HG02588 (cell line): ENCODE measurements at regions not wholly inside any gene's neighbourhood (a gene's known extent, or its start where the extent isn't known, plus 50 kb on each side); places are given as distances from the start of the nearest gene placed in this dataset.

ENCODE experiments used
- ATAC-seq: cut with Tn5 transposase; IDR thresholded peaks from one replicate; pipeline ENCODE4 v1.9.1; 2021; ENCODE audit warnings: mild to moderate bottlenecking, moderate library complexity; ENCODE audit not compliant: unreplicated experiment

DNA sequence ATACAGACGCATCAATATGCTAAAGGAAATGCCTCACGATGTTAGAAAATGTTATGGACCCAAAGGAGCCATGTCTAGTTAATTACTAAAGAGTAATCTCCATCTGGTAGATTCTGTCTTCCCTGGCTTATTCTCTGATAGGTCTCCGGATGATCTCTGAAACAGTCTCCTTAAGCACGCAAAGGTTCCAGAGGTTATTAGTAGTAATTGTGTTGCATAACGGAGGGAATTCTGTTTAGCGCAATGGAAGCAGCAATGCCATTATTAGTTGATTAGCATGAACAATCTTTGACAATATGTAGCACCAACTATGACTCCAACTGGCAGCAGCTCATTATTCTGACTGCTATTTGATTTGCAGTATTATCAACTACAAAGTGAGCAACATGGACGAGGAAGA, 952.5 kb upstream of the SEMA6D start:
- ATAC-seq, result no peak

DNA sequence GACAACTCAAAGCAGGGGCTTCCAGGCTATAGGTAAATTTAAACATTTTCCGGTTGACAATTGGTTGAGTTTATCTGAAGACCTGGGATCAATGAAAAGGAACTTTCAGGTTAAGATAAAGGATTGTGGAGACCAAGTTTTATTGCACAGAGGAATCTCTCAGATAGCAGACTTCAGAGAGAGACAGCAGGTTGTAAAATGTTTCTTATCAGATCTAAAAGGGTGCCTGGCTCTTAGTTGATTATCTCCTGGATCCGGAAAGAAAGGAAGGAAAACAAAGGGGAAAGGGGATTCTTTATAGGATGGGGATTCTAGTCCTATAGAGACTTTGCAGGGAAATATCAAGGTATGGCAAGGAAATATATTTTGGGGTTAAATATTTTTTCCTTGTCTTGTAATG, 951.3 kb upstream of the SEMA6D start:
- ATAC-seq, result no peak

DNA sequence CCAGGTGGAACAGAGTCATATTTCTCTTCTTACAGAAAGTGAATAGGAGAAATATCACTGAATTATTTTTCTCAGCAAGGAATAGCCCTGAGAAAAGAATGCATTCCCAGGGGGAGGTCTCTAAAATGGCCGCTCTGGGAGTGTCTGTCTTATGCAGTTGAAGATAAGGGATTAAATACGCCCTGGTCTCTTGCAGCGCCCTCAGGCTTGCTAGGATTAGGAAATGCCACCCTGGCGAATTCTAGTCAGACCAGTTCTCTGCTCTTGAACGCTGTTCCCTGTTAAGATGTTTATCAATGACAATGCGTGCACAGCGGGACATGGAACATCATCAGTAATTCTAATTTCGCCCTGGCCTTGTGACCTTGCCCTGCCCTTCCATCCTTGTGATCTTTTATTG, 949.0 kb upstream of the SEMA6D start:
- ATAC-seq, result no peak

DNA sequence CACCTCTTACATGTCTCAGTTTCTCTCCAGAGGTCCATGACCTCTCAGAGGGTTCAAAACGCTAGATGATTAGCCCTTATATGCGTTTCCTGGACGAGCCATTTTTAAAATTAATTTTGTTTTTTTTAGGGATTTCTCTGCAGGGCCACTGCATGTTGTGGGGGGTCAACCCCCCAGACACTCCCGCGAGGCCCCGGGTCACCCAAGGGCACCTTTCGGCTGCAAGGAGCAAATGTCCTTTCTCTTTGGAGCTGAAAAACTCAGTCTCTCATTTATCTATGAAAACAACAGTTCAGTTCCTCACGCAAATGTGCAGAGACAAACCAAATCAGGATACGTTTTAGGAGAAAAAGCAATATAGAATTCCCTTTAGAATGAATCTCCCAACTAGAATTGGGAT, 944.3 kb upstream of the SEMA6D start:
- ATAC-seq, result no peak

DNA sequence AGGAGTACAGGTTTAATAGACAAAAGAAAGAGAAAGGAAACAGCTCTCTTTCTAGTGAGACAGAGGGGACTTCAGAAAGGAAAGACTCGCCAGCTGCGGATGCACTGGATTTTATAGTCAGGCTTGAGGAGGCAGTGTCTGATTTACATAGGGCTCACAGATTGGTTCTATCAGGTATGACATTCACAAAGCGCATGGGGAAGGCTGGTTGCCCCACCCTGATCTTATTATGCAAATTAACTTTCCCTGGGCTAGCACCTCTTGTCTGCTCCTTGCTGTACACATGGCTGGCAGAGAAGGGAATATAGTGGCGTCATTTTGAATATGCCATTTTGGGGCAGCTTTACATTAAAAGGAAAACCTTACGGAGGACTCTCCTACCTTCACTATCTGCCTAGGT, 938.4 kb upstream of the SEMA6D start:
- no peak for ATAC-seq

DNA sequence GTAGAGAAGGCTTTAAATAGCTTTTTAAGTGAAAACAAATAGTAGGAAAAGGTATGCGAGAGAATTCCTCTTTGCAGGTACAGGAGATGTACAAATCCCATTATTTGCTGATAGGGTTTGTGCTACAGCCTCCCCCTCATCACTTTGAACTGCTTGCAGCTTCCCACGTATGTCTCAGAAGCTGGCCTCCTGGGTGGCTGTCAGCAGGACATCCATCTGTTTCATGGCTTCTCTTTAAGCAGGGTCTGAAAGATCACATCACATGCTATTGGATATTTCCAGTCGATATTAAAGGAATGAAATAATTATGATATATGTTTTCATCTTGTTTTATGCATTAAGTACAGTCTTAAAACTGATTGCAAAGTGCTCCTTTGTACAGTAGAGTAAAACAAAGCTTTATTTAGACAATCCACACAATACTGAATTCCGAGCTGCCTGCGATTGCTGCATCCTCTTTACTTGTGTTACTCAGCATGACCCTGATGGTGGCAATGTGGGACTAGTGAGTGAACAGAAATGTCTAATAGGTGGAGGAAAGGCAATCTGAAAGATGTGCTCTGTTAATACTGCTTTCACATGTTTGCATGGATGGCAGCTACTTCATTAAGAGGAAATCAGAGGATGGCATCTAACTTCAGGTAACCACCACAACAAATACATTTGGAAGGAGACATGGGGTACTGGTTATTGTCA, 930.6 kb upstream of the SEMA6D start:
- no peak for ATAC-seq

DNA sequence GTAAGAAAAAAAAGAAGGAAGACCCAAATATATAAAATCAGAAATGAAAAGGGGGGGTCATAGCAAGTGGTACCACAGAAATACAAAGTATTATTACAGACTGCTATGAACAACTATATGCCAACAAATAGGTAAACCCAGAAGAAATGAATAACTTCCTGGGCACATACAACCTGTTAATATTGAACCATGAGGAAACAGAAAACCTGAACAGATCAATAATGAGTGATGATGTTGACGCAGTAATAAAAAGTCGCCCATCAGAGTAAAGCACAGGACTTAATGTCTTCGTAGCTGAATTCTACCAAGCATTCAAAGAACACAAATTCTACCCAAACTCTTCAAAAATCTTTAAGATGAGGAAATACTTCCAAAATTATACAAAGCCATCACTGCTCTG, 921.6 kb upstream of the SEMA6D start:
- no peak for ATAC-seq

DNA sequence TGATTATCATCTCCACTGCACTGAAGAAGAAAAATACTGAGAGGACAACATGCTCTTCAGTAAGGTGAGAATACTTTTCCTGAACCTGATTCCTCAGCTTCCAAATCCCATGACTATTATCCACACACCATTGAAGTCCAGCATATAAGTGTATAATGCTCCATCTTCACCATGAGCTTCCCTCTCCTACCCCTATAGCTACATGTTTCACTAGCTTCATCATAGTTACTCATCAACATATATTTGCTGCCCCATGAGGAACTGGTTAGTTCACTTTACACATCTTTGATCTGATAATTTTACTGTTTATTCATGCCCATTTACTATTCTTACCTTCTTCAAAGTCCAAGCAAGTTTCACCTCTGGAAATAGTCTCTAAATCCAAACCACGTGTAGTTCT, 908.5 kb upstream of the SEMA6D start:
- no peak for ATAC-seq

DNA sequence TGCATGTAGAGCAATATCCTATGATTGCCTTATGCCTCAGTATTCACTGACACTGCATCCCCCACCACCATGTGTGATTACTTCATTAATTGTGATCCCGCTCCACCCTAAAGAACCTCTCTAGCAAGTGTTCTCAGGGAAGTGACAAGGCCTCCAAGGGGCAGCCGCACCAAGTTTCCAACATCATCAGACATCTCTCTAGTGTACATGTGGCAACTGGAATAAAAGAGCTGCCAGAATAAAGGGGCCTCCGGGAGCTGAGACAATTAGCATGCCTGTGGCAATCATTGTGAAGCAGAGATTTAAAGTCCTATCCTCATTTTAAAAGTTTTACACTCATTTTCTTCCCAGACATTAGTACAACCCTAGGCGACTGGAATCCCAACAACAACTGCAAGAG, 902.1 kb upstream of the SEMA6D start:
- ATAC-seq, result no peak

DNA sequence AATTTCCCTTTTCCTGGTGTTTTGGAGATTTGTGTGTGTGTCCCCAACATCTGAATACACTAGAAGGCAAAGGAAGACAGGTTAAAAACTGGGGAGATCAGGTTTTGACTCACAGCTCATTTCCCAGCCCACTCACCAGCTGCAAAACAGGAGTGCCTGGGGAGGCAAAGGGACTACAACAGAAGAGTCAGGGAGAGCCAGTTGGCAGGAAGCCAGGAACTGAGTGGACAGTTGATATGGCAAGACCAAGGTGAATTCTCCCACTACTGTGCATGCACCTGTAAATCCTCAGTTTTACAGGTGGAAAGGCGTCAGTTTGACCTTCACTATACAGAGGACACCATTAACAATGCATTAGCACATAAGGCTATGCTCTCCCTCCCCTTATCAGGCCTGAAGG, 901.5 kb upstream of the SEMA6D start:
- no peak for ATAC-seq

DNA sequence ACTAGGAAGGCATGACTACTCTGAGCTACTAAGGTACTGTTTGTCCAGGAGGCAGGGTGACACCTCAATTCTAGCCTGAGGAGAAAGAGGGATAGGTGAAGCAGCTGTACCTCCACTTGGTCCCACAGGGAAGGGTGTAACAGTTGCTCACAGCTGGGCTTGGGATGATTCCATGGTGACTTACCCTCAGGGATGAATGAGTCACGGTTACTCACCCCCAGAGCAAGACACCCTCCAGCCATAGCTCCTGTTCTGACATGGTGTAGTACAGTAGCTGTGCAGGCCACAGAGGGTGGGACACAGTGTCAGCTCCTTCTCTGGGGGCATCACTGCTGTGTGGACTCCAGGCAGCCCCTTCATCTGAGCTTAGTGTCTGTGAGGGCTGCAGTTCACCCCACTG, 868.6 kb upstream of the SEMA6D start:
- ATAC-seq, result no peak

DNA sequence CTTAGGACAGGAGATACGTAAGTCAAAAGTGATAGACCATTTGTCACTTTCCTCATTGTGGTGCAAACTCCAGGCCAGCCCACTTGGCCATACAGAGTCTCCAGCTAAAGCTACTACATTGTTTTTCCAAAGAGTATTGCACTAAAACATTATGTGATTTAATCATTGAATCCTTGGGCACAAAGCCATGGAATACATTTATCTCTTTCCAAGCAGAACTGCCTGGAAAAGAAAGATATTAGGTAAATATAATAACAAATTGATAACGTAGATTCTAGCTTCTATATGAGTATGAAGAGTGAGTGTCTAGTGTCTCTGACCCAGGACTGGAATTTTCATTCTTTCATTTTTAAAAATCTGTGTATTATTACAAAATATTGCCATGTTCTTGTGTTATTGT, 863.7 kb upstream of the SEMA6D start:
- no peak for ATAC-seq

DNA sequence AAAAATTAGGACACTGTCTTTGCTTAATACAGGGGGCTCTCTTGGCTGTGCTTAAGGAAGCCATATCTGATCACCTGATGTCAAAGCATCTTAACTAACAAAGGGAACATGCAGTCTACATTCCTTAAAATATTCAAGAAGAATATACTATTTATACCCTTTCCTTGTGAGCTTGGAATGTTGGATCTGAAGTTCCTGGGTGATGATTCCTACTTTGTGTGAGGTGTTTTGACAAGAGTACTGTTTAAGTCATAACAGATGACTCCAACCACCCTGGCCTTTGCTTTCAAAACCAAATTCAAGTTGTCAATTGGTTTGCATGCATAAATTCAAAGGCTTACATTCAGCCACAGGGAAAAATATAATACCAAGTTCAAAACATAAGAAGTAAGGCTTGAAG, 862.7 kb upstream of the SEMA6D start:
- no peak for ATAC-seq

DNA sequence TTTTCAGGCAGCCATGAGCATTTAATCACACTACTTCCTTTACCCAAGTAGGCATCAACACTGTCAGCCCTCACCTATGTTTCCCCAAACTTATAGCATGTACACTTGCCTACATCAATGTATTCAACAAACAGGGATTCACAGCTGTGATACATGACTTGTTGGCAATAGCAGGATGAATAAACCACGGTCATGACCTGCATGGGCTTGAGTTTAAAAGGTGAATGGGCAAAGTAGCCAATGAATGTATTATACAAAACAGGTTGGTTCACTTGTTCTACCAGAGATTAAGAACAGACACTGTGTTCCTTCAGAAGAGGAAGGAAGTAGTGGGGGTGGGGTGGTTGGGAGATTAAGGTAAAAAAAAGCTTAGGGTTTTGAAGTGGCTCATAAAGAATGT, 861.9 kb upstream of the SEMA6D start:
- no peak for ATAC-seq

DNA sequence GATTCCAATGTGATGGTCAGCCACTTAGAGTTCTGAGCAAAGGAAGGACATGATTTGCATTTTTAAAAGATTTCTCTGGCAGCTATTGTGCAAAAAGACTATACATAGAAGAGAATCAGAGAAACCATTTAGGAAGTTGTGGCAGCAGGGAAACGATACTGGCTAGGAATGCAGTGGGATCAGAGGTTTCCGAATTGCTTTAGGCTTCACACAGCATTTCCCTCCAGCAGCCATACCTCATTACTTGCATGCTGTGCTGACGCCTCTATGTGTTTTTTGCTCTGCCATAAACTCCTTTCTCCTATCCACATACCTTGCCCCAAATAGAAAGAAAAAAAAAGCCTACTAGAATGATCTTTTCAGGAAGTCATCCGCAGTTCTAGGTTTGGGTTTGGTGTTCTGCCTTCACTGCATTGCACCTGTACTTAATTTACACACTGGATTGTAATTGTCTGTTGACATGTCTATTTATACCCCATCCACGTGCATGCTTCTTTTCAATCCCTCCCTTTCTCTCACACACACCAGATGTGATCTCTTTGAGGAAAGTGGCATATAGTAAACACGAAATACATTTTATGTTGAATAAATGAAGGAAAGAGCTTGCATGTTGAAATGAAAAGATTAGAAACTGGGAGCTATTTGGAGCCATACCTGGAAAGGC, 860.3 kb upstream of the SEMA6D start:
- ATAC-seq, result no peak

DNA sequence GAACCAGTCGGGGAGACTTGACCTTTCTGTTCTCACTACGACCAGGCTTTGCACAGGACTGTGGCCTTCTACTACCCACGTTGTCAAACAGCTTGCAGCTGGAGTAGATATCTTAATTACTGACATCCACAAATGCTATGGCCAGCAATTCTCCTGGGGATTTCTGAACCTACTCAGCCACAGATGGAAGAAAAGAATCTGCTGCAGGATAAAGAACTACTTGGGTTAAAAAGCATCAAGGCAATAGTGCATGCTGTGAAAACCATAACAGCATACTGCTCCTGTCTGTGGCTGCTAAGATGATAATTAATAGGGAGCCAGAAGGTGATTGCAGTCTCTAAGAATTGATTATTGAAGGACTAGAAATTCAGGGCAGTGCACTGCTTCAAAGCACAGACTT, 859.2 kb upstream of the SEMA6D start:
- ATAC-seq, result no peak

DNA sequence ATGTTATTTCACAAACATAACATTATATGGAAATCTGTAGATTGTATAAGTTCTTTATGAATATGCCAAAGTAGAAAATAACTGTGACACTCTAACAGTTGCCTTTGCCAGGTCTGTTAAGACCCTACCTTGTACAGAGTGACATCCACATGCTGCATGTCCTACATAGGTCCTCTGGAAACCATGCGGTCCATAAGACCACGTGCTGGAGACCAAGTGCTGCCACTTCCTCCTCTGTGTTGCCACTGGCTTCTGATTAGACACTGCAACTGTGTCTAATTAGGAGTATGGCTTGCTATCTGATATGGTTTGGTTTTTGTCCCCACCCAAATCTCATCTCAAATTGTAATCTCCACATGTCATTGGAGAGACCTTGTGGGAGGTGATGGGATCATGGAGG, 855.5 kb upstream of the SEMA6D start:
- no peak for ATAC-seq

DNA sequence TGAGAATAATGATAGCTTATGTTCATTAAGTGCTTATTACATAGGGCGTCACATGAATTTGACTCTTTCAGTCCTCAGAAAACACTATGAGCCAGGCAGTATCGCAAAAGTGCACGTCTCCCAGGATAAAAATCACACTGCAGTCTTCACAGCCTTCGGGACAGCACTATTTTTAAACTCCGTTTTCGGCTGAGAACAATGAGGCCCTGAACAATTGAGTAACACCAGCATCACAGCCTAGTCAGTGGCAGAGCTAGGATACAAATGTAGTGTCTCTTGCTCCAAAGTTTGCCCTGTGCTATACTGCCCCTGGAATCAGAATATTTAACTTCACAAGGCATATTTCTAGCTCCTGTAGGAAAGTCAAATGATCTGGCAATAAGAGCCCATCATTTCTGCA, 852.1 kb upstream of the SEMA6D start:
- no peak for ATAC-seq

DNA sequence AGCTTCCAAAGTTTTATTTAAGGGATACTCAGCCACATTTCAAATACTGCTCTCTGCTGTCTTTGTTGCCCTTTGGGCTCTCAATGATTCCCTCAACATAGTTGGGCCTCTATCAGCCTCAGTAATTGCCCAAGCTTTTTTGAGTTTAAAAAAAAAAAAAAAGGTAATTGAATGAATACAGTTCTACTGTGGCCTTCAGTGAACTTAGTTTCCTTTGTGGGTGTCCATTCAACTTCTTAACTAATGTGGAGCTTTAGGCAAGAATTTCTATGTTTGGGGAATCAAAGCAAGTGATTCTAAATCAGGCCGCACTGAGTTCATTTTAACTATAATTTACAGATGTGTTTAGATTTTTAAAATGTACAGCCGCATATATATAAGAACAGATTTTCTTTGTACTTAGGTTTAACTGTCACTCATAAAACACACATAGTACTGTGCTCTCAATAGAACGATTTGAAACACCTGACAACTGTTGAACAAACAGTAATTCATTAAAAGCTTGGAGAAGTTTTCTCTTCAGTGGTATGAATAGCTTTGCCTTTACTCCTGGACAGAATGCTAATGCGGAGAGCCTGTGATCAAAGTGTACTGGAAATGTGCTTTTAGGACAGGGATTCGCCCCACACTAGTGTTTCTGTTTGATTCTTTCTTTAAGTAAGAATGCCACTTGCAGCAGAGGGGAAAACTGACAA, 844.9 kb upstream of the SEMA6D start:
- ATAC-seq, result no peak

DNA sequence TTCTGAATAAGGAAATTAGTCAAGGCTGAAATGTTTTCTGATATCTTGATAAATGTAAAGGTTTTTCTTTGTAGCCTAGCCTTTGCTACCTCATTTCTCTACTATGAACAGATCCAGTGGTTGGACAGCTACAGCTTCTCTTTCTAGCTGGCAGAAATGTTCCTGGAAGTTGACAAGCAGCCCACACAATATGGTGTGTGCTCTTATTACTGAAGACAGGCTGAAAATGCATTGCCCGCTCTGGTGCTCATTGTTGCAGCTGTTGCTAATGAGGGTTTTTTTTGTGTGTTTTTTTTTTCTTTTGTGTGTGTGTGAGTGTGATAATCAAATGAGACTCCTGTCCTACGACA, 844.3 kb upstream of the SEMA6D start:
- ATAC-seq, result no peak

DNA sequence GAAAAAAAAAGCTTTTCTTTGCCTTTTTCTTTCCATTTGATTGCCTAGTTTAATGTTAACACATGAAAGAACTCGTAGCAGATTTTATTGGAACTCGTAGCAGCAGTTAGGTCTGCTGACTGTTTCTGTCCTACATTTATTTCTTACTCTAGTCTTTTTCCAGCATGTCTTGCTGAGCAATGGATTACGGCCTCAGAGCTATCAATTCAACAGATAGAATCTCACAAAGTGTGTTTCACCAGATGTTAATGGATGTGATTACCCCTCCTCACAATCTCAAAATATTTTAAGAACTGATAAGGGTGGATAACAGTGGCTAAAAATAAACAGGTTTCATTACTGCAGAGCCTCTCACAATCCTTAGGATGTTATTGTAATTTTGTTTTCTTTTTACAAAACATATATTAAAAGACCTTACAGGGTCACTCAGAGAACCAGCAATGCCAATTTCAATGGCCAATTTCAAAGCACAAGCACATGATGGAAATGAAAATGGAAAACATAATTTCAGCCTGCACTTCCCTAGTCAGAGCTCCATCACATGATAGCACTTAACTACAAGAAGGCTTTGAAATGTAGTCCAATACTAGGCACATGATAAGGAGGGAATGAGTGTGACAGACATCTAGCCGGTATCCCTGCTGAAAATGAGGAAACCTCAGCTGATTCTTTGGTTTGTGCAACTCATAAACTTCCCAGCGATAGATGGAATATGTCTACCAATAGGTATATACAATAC, 838.1 kb upstream of the SEMA6D start:
- ATAC-seq, result no peak

DNA sequence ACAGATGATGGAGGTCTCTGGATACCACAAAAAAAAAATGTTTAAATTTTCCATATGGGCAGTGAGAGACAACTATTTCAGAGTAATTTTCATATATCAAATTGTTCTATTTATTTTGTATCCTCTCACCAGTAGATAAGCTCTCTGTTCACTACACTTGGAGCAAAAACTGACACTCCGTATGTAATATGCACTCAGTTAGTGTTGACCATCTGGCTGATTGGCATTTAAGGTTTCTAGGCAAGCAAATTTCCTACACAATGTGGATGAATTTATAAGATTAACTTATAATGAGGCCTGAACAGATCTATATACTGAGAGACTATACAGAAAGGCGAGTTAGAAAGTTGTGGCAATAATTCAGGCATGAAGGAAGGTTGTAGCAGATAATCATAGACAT, 836.5 kb upstream of the SEMA6D start:
- ATAC-seq, result no peak
